ENCODE measurements at regions not wholly inside any gene's neighbourhood (a gene's known extent, or its start where the extent isn't known, plus 50 kb on each side); places are given as distances from the start of the nearest gene placed in this dataset.

DNA sequence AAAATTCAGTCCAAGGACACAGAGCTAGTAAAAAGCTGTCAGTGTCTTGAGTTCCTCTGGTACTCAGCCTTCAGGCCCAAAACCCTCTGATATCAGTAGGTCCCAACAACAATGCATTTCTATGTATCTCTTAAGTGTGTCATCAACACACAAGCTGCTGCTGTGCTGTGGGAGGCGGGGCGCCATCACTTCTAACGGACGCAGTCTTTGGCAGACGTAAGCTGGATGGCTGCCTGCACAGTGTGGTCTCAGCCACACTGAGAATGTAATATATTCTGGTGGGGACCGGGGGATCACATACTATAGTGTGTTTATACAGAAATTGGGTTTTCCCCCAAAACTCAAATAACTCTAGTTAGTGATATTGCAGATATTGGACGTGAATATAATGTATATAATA is 123.9 kb downstream of the SUDS3 start:
- 82 to 95% (median 87%) methylated on average over 7 of the region's 7 CpGs for WGBS, 5 donors
- intact Hi-C loops (cut with DNase I; ENCODE audit: low total_unique reads) = no loop called here

DNA sequence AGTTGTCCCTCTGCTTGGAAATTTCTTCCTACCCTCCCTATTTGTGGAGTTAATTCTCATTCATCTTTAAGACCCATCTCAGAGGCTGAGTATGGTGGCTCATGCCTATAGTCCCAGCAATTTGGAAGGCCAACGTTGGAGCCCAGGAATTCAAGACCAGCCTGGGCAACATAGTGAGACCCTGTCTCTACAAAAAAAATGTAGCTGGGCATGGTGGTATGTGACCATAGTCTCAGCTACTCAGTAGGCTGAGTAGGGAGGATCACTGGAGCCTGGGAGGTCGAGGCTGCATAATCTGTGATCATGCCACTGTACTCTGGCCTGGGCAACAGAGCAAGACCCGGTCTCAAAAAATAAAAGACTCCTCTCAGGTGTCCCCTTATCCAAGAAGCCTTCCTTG is 125.1 kb downstream of the SUDS3 start:
- no peaks in the 10 kb centered on the region for H3K4me1 ChIP-seq
- DNase-seq = no peak

More for the DNA sequence above, 123.9 kb downstream of the SUDS3 start:
- H3K27me3 ChIP-seq (replicated peaks in 1 of 7) = peaks cover 0 to 6% (median 0%) of the 10 kb centered on the region in 7 donors
- H3K36me3 ChIP-seq = no peaks in the 10 kb centered on the region
- no peak for TF ChIP-seq POLR2AphosphoS5 (IDR thresholded peaks at IDR 0.05)
- TF ChIP-seq POLR2A (IDR thresholded peaks at IDR 0.05) = no peak
- TF ChIP-seq, protein P1, sequence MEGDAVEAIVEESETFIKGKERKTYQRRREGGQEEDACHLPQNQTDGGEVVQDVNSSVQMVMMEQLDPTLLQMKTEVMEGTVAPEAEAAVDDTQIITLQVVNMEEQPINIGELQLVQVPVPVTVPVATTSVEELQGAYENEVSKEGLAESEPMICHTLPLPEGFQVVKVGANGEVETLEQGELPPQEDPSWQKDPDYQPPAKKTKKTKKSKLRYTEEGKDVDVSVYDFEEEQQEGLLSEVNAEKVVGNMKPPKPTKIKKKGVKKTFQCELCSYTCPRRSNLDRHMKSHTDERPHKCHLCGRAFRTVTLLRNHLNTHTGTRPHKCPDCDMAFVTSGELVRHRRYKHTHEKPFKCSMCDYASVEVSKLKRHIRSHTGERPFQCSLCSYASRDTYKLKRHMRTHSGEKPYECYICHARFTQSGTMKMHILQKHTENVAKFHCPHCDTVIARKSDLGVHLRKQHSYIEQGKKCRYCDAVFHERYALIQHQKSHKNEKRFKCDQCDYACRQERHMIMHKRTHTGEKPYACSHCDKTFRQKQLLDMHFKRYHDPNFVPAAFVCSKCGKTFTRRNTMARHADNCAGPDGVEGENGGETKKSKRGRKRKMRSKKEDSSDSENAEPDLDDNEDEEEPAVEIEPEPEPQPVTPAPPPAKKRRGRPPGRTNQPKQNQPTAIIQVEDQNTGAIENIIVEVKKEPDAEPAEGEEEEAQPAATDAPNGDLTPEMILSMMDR (IDR thresholded peaks at IDR 0.05 in 8 of 11, conservative IDR thresholded peaks at IDR 0.05 in 3 of 11) = no peak
- no peak overlapping the region for H3K27ac ChIP-seq
- no peak for DNase-seq
- no peaks in the 10 kb centered on the region for H3K9me3 ChIP-seq
- H3K4me1 ChIP-seq = no peaks in the 10 kb centered on the region
- H3K4me3 ChIP-seq = no peak overlapping the region

DNA sequence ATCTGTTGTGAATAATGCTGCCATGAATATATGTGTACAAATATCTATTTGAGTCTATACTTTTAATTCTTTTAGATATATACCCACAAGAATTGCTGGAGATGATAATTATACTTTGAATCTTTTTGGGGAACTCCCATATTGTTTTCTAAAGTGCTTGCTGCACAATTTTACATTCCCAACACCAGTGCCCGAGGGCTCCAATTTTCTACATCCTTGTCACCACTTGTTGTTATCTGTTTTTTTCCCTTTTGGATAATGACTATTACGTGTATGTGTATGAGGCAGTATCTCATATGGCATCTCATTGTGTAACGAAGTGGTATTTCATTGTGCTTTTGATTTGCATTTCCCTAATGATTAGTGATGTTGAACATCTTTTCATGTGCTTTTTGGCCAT is 127.1 kb downstream of the SUDS3 start:
- Histone ChIP-seq H3K4me1 (no peaks in the 10 kb centered on the region), H3K27me3 (replicated peaks in 1 of 7) (peaks cover 0 to 6% (median 0%) of the 10 kb centered on the region in 7 donors), H3K36me3 (no peaks in the 10 kb centered on the region), H3K27ac (no peak overlapping the region), H3K9me3 (no peaks in the 10 kb centered on the region), H3K4me3 (no peak overlapping the region)
- 73 to 92% (median 87%) methylated on average over 3 of the region's 3 CpGs for WGBS, 5 donors
- intact Hi-C loops (cut with DNase I; ENCODE audit: low total_unique reads) = no loop called here
- no peak for DNase-seq
- no peak for TF ChIP-seq POLR2A (IDR thresholded peaks at IDR 0.05)

More for the DNA sequence above, 125.1 kb downstream of the SUDS3 start:
- Histone ChIP-seq H3K36me3 (no peaks in the 10 kb centered on the region), H3K27ac (no peak overlapping the region), H3K9me3 (no peaks in the 10 kb centered on the region), H3K27me3 (replicated peaks in 1 of 7) (peaks cover 0 to 6% (median 0%) of the 10 kb centered on the region in 7 donors), H3K4me3 (no peak overlapping the region)
- WGBS, 5 donors = 66 to 80% (median 71%) methylated on average over 3 of the region's 3 CpGs
- TF ChIP-seq POLR2AphosphoS5 (IDR thresholded peaks at IDR 0.05) = no peak
- no peak for TF ChIP-seq POLR2A (IDR thresholded peaks at IDR 0.05)
- TF ChIP-seq, protein P1 (IDR thresholded peaks at IDR 0.05 in 8 of 11, conservative IDR thresholded peaks at IDR 0.05 in 3 of 11) = no peak
- intact Hi-C loops (cut with DNase I; ENCODE audit: low total_unique reads) = no loop called here

DNA sequence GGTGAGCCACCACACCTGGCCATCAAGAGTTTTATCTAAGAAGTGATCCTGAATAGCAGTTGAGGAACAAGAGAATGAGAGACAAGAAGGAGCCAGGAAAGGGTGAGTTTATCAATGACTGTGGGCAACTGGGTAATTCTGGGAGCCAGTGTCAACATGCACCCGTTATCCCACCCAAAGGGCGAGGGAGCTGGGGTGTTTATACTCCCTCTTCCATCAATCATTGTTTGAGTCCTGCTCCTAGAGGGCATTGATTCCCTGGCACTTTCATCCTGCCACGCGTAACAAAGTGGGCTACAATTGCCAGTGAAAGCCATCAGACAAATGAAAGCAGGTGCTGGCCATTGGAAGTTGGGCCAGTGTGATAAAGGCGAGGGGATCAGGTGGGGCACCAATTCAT is 136.3 kb downstream of the SUDS3 start:
- no peak for DNase-seq
- Histone ChIP-seq H3K4me1 (no peaks in the 10 kb centered on the region), H3K27ac (no peak overlapping the region), H3K36me3 (no peaks in the 10 kb centered on the region), H3K9me3 (peaks cover 0 to 16% (median 0%) of the 10 kb centered on the region in 8 donors), H3K4me3 (no peak overlapping the region), H3K27me3 (replicated peaks in 1 of 7) (no peaks in the 10 kb centered on the region)
- WGBS, 5 donors = 79 to 87% (median 82%) methylated on average over 5 of the region's 5 CpGs
- intact Hi-C loops (cut with DNase I; ENCODE audit: low total_unique reads) = no loop called here
- TF ChIP-seq POLR2A (IDR thresholded peaks at IDR 0.05) = no peak
- no peak for TF ChIP-seq POLR2AphosphoS5 (IDR thresholded peaks at IDR 0.05)
- TF ChIP-seq, protein P1 (IDR thresholded peaks at IDR 0.05 in 8 of 11, conservative IDR thresholded peaks at IDR 0.05 in 3 of 11) = no peak

DNA sequence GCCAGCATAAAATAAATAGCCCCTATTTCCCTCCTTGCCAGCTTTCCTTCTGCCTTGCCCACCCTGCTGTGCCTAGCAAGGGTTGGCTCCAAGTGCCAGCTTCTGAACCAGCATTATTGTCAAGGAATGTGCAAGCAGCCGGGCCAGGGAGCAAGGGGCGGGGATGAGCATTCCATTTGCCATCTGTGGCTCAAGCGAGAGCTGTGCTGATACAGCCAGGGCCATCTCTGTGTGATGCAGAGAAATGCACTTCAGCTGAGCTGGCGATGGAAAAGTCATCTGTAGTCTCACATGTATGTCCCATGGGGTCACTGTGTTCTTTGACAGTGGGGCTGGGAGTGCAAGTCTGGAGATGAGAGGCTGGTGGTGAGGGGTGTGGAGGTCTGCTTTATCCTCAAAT is 137.3 kb downstream of the SUDS3 start:
- no peak overlapping the region for H3K4me3 ChIP-seq
- no peaks in the 10 kb centered on the region for H3K4me1 ChIP-seq
- no peaks in the 10 kb centered on the region for H3K27me3 ChIP-seq (replicated peaks in 1 of 7)
- H3K27ac ChIP-seq = no peak overlapping the region
- peaks cover 0 to 16% (median 0%) of the 10 kb centered on the region in 8 donors for H3K9me3 ChIP-seq
- 69 to 85% (median 73%) methylated on average over 1 to 4 of the region's 4 CpGs for WGBS, 5 donors
- no peak for DNase-seq
- TF ChIP-seq POLR2AphosphoS5 (IDR thresholded peaks at IDR 0.05) (no peak), POLR2A (IDR thresholded peaks at IDR 0.05) (no peak)
- TF ChIP-seq, protein P1 (IDR thresholded peaks at IDR 0.05 in 8 of 11, conservative IDR thresholded peaks at IDR 0.05 in 3 of 11) = no peak
- no peaks in the 10 kb centered on the region for H3K36me3 ChIP-seq
- intact Hi-C loops (cut with DNase I; ENCODE audit: low total_unique reads) = no loop called here

All from spleen (tissue), 11 donors.